ENCODE measurements at regions not wholly inside any gene's neighbourhood (a gene's known extent, or its start where the extent isn't known, plus 50 kb on each side); places are given as distances from the start of the nearest gene placed in this dataset.
"Not testable (repeated sequence)": the region's sequence is repeated elsewhere in the genome, so short reads cannot be mapped to it uniquely, and the experiment has no call there.

GRCh38 chr18:14460364-14460763 lies 83.0 kb downstream of the POTEC start:
- H3K36me3 ChIP-seq; H3K9me3 ChIP-seq; H3K27ac ChIP-seq; H3K4me3 ChIP-seq; H3K4me1 ChIP-seq; intact Hi-C loops (cut with DNase I); H3K27me3 ChIP-seq: not testable (repeated sequence)
- peak in 1 of 2 donors; percentile 13 for DNase-seq (ENCODE audit: extremely low spot score in 2 of 2)

DNA sequence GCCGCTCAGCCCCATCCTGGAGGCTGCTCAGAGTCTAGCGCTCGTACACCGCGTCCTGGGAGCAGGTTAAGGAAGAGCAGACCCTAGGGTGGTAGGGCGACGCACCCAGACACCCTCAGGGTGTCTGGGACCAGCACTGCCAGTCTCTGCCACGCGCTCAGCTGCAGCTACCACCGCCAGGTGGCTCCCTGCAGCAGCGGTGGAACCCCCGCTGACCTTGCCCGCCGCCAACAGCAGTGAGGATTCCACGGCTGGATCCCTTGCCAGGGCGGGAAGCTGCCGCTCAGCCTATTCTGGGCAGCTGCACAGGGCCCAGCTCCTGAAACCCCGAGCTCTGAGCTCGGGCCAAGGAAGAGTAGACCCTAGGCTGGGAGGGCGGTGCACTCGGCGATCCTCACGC lies 83.6 kb downstream of the POTEC start:
- not testable (repeated sequence) for H3K4me3 ChIP-seq, H3K27ac ChIP-seq, H3K4me1 ChIP-seq

GRCh38 chr18:14458009-14458945 lies 85.1 kb downstream of the POTEC start:
- H3K4me3 ChIP-seq: peak overlapping the region in 1 of 2 donors; percentile 32
- H3K27ac ChIP-seq; H3K4me1 ChIP-seq; H3K36me3 ChIP-seq; H3K27me3 ChIP-seq; intact Hi-C loops (cut with DNase I); H3K9me3 ChIP-seq: not testable (repeated sequence)
- TF ChIP-seq, protein P1, sequence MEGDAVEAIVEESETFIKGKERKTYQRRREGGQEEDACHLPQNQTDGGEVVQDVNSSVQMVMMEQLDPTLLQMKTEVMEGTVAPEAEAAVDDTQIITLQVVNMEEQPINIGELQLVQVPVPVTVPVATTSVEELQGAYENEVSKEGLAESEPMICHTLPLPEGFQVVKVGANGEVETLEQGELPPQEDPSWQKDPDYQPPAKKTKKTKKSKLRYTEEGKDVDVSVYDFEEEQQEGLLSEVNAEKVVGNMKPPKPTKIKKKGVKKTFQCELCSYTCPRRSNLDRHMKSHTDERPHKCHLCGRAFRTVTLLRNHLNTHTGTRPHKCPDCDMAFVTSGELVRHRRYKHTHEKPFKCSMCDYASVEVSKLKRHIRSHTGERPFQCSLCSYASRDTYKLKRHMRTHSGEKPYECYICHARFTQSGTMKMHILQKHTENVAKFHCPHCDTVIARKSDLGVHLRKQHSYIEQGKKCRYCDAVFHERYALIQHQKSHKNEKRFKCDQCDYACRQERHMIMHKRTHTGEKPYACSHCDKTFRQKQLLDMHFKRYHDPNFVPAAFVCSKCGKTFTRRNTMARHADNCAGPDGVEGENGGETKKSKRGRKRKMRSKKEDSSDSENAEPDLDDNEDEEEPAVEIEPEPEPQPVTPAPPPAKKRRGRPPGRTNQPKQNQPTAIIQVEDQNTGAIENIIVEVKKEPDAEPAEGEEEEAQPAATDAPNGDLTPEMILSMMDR (IDR thresholded peaks at IDR 0.05): peak in 2 of 3 experiments; percentile 11 to 31
- DNase-seq (ENCODE audit: extremely low spot score in 2 of 2): peak in 1 of 2 donors; percentile 3

More for the DNA sequence above, 83.6 kb downstream of the POTEC start:
- DNase-seq (ENCODE audit: extremely low spot score in 2 of 2): peak in 1 of 2 donors; percentile 42
- intact Hi-C loops (cut with DNase I); H3K27me3 ChIP-seq; H3K9me3 ChIP-seq; H3K36me3 ChIP-seq: not testable (repeated sequence)

DNA sequence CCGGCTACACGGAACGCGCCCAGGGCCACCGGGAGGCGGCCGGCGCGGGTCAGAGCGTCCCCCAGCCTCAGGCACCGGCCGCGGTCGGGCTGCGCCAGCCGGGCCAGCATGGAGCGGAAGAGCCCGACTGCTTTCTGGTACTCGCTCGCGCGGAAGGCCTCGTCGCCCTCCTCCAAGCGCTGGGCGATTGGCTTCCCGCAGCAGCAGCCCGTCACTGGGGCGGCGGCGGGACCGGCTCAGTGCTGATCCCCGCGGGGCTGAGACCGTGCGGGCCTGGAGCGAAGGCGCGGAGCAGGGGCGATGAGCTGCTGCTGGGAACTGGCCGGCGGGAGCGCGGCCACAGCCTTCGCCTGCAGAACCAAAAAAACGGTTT lies 92.8 kb downstream of the POTEC start:
- DNase-seq (ENCODE audit: extremely low spot score in 2 of 2); intact Hi-C loops (cut with DNase I); H3K4me1 ChIP-seq; H3K36me3 ChIP-seq; H3K27me3 ChIP-seq; H3K27ac ChIP-seq; H3K9me3 ChIP-seq: not testable (repeated sequence)
- H3K4me3 ChIP-seq: peak overlapping the region; percentile 23 to 39

DNA sequence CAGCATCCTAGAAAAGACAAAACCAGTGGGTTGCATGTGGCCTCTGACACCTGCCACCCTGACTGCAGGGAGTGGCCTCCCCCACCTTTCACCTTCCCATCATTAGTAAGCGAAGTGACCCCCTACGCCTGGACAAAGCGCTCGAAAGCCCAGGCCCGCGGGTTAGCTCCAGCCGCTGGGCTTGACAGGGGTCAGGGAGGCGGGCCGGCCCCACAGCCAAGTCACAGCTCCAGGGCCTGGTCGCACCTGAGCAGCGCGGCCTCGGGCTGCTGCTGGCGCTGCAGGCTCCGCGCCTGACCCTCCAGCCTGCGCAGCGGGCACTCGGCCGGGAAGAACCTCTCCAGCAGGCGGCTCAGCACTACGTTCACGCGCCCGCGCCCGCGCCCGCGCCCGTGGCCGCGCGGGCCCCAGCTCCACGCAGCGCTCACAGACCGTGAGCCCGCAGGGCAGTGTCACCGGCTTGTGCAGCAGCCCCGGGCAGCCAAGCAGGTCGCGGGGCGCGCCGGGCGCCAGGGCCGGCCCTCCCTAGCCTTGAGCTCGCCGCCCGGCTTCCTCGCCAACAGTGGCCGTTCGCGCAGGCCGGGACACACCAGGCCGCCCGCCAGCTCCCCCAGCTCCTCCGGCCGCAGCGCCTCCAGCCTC lies 93.3 kb downstream of the POTEC start:
- H3K27ac ChIP-seq; intact Hi-C loops (cut with DNase I); H3K4me1 ChIP-seq; H3K36me3 ChIP-seq; H3K9me3 ChIP-seq; H3K27me3 ChIP-seq: not testable (repeated sequence)
- H3K4me3 ChIP-seq: peak overlapping the region; percentile 23 to 39
- peak in 1 of 2 donors; percentile 13 for DNase-seq (ENCODE audit: extremely low spot score in 2 of 2)

- DNase-seq (ENCODE audit: extremely low spot score in 2 of 2); H3K36me3 ChIP-seq; H3K27ac ChIP-seq; intact Hi-C loops (cut with DNase I); H3K27me3 ChIP-seq; H3K9me3 ChIP-seq; H3K4me3 ChIP-seq; H3K4me1 ChIP-seq: not testable (repeated sequence)
These were observed 94.3 kb downstream of the POTEC start for GRCh38 chr18:14449062-14449461.

GRCh38 chr18:14447715-14448114 lies 95.7 kb downstream of the POTEC start:
- H3K27me3 ChIP-seq; intact Hi-C loops (cut with DNase I); H3K36me3 ChIP-seq; H3K4me1 ChIP-seq; DNase-seq (ENCODE audit: extremely low spot score in 2 of 2); H3K4me3 ChIP-seq; H3K9me3 ChIP-seq; H3K27ac ChIP-seq: not testable (repeated sequence)

GRCh38 chr18:14435460-14435859 lies 107.9 kb downstream of the POTEC start:
- H3K36me3 ChIP-seq; DNase-seq (ENCODE audit: extremely low spot score in 2 of 2); H3K27ac ChIP-seq; H3K9me3 ChIP-seq; H3K4me1 ChIP-seq; intact Hi-C loops (cut with DNase I); H3K4me3 ChIP-seq; H3K27me3 ChIP-seq: not testable (repeated sequence)

GRCh38 chr18:14432371-14432770 lies 111.0 kb downstream of the POTEC start:
- H3K36me3 ChIP-seq; H3K9me3 ChIP-seq; H3K4me3 ChIP-seq; H3K4me1 ChIP-seq; H3K27me3 ChIP-seq; H3K27ac ChIP-seq; DNase-seq (ENCODE audit: extremely low spot score in 2 of 2); intact Hi-C loops (cut with DNase I): not testable (repeated sequence)

DNA sequence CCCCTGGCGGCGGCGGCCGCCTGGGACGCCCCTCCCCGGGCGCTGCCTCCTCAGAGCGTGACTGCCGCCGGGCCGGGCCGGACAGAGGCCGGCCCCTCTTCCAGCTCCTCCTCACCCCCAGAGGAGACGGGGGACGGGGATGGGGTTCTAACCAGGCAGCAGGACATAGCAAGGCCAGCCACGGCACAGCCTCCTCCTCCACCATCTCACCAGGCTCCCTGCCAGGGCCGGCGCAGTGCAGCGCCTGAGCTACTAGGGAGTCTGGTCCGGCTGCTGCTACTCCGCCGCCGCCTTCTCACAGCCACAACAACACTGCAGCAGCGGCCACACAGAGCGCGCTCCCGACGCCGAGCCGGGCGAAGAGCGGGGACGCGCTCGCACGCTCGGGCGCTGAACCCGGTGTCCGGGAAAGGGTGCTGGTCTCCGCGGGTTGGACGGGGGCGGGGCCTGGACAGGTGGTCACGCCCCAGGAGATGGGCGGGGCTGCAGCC lies 112.3 kb downstream of the POTEC start:
- intact Hi-C loops (cut with DNase I); DNase-seq (ENCODE audit: extremely low spot score in 2 of 2); H3K36me3 ChIP-seq; H3K27ac ChIP-seq; H3K4me1 ChIP-seq; H3K27me3 ChIP-seq; H3K9me3 ChIP-seq: not testable (repeated sequence)
- H3K4me3 ChIP-seq: peak overlapping the region; percentile 35 to 47

Data from vagina (tissue), 2 donors.